ENCODE measurements at regions not wholly inside any gene's neighbourhood (a gene's known extent, or its start where the extent isn't known, plus 50 kb on each side); places are given as distances from the start of the nearest gene placed in this dataset.

- TF ChIP-seq, protein P1, sequence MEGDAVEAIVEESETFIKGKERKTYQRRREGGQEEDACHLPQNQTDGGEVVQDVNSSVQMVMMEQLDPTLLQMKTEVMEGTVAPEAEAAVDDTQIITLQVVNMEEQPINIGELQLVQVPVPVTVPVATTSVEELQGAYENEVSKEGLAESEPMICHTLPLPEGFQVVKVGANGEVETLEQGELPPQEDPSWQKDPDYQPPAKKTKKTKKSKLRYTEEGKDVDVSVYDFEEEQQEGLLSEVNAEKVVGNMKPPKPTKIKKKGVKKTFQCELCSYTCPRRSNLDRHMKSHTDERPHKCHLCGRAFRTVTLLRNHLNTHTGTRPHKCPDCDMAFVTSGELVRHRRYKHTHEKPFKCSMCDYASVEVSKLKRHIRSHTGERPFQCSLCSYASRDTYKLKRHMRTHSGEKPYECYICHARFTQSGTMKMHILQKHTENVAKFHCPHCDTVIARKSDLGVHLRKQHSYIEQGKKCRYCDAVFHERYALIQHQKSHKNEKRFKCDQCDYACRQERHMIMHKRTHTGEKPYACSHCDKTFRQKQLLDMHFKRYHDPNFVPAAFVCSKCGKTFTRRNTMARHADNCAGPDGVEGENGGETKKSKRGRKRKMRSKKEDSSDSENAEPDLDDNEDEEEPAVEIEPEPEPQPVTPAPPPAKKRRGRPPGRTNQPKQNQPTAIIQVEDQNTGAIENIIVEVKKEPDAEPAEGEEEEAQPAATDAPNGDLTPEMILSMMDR (IDR thresholded peaks at IDR 0.05), result no peak
- TF ChIP-seq POLR2A (IDR thresholded peaks at IDR 0.05), result no peak
These were observed 723.1 kb upstream of the B3GALT2 start for GRCh38 chr1:193909406-193910082.

Data from thyroid gland (tissue), 4 donors.